C4-2B (cell line): ENCODE measurements at regions not wholly inside any gene's neighbourhood (a gene's known extent, or its start where the extent isn't known, plus 50 kb on each side); places are given as distances from the start of the nearest gene placed in this dataset.

Experiments
- H3K27ac ChIP-seq: fragments of 450-650 bp; 2 replicates; pipeline ENCODE4 v1.5.1; 2017
- CTCF ChIP-seq: fragments of 450-650 bp; conservative IDR thresholded peaks from 2 replicates; pipeline ENCODE4 v1.5.1; 2017; ENCODE audit warnings: mild to moderate bottlenecking
- ZFX ChIP-seq: fragments of 450-650 bp; IDR thresholded peaks from 2 replicates; pipeline ENCODE4 v1.6.1; 2017

DNA sequence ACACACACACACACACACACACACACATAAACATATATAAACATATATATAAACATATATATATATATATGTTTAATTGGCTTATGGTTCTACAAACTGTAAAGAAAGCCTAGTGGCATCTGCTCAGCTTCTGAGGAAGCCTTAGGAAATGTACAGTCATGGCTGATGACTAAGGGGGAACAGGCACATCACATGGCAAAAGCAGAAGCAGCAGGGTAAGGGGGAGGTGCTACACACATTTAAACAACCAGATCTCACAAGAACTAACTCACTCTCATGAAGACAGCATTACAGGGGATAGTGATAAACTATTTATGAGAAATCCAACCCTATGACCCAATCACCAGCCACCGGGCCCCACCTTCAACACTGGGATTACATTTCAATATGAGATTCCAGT is 922.9 kb downstream of the SI start:
- H3K27ac ChIP-seq = no peak overlapping the region
- TF ChIP-seq CTCF = no peak
- no peak for TF ChIP-seq ZFX

- no peak overlapping the region for H3K27ac ChIP-seq
- TF ChIP-seq ZFX (no peak), CTCF (no peak)
These were observed 933.5 kb downstream of the SI start for GRCh38 chr3:164144824-164145223.

DNA sequence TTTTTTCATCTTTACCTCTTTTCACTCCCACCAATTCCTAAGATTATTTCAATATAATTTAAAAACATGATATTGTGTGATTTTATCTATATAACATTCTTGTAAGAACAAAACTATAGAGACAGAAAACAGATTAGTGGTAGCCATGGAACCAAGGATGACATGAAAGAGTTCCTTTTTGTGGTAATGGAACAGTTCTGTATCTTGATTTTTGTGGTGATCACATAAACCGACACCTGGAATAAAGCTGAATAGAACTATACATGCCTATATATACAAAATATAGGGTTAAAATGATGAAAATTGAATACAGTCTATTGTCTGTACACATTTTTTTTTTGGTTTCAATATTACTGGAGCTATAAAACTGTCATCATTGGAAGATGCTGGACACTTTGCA is 945.4 kb downstream of the SI start:
- TF ChIP-seq CTCF (no peak), ZFX (no peak)
- H3K27ac ChIP-seq = no peak overlapping the region

DNA sequence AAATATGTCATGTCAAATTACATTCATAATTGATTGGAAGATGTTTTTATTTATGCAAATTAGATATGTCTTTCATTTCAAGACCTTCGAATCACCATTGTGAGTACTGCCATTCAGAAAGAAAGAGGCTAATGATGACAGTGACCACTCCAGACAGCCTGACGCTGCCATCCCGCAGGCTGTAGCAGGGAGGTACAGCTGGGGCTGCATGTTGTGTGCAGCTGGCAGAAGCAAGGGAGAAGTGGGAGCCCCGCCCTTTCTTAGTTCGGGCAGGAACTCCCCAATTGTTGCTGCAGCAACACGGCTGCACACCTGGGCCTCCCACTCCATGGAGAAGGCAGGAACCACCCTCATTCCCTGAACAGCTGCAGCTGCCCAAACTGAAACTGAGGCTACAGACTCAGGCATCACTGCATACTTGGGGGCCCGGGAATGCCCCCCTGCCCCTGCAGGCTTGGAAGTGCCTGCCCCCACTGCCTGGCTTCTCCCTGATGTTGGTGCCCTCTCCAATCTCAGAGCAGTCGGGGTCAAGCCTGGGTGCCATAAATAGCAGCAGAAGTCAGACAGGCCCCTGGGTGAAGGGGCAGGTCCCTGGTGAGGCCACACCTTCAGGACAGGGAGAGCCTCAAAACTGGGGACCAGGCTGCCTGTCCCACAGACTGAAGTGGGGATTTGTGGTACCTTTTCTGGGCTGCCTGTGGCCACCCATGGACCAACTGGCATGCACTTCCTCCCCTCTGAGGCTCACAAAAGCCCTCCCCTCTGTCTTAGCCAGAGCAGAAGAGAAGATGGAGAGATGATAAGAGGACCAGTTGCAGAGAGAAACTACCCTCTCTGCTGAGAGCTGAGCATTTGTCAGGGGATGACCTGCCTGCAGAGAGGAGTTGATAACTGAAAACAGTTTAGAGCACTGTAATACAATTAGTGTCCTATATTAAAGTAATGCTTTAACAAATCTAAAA is 964.6 kb downstream of the SI start:
- no peak for TF ChIP-seq ZFX
- TF ChIP-seq CTCF = no peak
- no peak overlapping the region for H3K27ac ChIP-seq

- H3K27ac ChIP-seq = no peak overlapping the region
- no peak for TF ChIP-seq ZFX
- no peak for TF ChIP-seq CTCF
These were observed 981.9 kb downstream of the SI start for GRCh38 chr3:164096352-164096751.

- H3K27ac ChIP-seq = no peak overlapping the region
- TF ChIP-seq CTCF (no peak), ZFX (no peak)
These were observed 982.3 kb downstream of the SI start for GRCh38 chr3:164095949-164096348.

GRCh38 chr3:164095279-164095678 is 983.0 kb downstream of the SI start:
- H3K27ac ChIP-seq = no peak overlapping the region
- TF ChIP-seq CTCF (no peak), ZFX (no peak)
